Amygdala (tissue), 56 donors: ENCODE measurements at regions not wholly inside any gene's neighbourhood (a gene's known extent, or its start where the extent isn't known, plus 50 kb on each side); places are given as distances from the start of the nearest gene placed in this dataset.

Source experiments
- DNase-seq, 56 donors: peaks; one replicate each; lab custom pipeline; 2025; lab: John Stamatoyannopoulos, UW

DNA sequence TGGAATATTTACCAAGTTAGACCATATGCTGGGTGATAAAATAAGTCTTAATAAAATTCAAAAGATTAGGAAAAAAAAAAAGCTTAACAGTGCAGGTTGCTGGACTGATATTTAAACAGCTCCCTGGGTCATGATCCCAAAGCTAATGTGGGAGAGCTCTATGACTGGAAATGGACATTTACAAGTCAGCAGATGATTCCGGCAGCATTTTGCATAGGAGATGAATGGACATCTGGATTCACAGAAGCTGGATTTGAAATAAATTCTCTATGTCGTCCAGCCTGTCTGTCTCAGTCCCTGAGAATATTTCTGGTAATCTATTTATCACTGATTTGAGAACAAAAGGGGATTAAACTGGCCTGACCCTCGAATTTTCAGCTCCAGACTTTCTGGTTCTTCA, 52.3 kb upstream of the KLHL25 start:
- no peak for DNase-seq

DNA sequence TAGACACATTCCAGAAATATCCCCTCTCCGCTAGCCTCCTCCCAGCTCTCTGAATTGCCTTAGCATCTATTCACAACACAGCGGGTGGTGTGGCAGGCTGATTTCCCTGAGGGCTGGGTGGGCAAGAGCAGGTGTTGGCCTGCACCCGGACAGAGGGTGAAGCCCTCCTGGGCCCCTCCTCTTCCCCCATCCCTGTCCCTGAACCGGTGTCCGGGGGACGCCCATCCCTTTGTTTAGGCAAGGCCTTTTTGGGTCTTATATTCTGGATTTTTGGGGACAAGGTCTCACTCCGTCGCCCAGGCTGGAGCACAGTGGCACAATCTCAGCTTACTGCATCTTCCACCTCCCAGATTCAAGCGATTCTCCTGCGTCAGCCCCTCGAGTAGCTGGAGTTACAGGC, 55.2 kb upstream of the KLHL25 start:
- no peak for DNase-seq

DNA sequence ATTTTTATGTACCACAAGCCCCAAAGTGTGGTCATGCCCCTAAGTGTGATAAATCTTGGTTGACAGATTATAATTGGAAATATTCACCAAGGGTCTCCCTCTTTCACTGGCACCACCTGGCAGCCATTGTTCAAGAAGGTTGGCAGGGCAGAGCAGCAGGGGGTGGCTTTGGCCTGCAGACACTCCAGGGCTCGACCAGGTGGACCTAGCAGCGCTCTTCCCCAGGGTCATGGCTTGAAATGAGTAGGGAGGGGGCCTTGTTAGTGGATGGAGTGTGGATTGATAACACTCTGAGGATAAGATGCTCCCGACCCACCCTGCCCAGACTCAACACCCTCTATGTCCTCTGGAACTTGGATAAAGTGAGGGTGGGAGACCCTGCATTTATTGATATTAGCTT, 58.2 kb upstream of the KLHL25 start:
- no peak for DNase-seq

DNA sequence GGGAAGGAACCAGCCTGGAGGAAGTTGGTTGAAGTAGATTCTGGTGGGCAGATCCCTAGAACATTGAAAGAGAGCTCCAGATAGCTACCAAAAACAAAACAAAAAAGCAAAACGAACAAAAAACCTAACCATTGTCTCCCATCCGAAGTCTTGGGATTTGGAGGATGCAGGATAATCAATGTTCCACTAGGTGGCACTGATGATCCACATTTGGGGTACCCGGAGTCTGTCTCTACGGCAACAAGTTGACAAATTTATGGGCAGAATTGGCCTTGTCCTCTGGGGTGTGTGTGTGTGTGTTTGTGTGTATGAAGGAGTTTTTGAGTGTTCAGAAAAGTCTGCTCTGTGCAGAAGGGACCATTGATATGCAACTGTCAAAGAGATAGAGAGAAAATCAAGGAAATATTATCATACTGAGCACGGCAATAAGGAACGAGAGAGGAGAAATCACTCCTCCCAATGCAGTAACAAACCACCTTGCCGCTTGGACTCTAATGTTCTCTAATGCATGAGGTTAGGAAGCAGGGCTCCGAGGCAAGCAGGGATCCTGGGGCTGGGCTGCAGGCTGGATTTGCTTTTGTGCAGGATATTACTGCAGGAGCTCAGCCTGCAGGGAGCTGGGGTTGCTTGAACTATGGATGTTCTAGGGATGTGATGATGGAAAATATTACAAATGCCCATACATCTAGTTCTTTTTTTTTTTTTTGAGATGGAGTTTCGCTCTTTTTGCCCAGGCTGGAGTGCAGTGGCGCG, 59.8 kb upstream of the KLHL25 start:
- peak in 32 of 56 donors; percentile 4 to 69 (median 15) for DNase-seq

DNA sequence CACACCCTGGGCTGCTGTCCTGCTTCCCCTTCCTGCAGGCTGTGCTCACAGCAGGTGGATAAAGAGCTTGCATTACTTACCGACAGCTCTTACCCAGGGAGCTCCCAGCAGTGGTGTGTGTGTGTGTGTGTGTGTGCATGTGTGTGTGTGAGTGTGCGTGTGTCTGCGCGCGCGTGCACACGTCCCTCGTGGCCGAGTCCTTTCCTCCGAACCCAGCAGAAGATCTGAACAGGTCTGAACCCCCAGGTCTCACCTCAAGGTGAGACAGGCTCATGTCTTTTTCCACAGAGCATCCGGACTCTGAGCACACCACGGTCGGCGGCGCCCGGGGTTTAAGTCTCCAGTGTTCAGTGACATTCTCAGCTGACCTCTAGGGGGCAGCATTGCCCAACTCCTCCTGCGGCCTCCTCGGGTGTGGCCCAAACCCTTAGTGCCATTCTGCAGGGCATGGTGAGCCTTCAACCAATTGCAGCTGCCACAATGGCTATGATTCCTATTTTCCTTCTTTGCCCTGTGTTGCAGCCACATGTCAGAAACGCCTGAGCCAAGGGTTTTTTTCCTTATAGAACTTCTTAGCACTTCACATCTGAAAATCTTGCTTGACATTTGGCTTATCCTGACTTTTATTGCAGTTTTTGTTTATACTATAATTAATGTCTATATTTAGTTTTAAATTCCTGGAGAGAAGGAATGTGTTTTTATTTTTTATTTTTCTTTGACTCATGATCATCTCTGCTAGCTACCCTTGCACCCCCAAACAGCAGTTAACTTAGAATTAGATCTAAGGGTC, 64.1 kb upstream of the KLHL25 start:
- DNase-seq = peak in 42 of 56 donors; percentile 6 to 70 (median 26)

DNA sequence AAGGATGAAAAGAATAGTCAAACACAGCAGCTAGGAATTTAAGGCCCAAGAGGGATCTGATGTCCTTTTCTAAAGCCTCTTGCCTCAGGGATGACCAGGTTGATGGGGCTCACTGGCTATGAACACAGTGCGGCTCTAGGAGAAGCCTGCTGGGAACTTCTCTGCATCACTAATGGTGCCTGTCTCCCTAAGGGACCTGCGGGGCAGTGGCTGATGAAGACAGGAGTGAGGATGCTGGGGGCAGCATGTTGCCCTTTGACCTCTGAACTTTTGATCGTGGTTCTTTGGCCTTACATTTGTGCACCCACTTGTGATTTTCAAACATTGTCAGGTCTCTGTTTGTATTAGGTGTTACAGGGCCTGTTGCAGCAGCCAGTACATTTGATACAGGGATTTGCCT, 64.9 kb upstream of the KLHL25 start:
- no peak for DNase-seq

DNA sequence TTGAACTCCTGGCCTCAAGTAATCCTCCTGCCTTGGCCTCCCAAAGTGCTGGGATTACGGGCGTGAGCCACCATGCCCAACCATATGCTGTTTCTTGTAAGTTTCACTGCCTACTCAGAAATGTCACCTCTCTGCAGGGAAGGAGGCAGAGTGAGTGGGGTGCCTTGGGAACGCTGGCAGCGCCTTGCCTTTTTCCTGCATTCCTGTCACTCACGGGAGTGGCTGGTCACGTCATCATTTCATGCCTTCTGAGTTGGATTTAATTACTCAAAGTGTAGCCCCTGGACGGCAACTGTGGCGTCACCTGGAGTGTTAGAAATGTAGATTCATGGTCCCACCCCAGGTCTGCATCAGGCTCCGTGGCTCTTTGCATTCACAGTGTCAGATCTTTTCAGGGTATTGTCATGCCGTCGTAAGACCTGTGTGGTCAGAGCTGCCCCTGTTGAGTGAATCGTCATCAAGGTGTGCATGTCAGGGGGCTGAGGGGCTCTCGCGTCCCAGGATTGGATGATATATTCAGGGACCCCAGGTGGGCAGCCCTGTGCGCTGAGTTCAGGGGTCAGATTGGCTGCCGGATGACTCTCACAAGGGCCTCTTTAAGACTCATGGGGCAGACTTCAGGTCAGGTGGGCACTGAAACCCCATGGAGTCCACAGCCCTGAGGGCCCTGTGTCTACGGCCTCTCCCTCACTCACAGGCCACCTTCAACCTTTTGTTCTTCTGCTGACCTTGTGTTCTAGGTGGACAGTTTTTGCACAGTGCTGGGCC, 65.9 kb upstream of the KLHL25 start:
- no peak for DNase-seq

DNA sequence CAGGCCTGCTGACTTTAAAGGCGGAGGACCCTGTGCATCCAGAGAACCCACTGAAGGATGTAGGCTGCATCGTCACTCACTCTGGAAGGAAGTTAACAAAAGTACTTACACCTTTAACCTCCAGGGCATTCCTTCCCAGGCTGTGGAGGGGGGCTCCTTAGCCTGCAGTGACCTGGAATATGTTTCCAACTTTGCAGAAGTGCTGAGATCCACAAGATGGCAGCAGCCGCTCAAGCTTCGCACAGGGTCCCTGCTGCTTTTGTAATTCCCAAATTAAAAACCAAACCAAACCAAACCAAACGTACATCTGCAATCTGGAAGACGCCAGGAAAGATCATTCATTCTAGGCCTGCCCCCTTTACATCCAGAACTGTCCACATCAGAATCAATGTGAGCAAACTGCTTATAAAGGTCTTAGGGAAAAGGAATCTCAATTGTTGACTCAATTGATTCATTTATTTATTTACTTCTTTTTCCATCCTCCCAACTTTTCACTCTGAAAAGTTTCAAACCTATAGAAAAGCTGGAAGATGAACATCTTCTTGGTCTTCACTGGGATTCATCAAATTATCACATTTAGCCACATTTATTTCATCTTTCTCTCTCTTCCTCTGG, 70.5 kb upstream of the KLHL25 start:
- peak in 28 of 56 donors; percentile 1 to 56 (median 13) for DNase-seq

DNA sequence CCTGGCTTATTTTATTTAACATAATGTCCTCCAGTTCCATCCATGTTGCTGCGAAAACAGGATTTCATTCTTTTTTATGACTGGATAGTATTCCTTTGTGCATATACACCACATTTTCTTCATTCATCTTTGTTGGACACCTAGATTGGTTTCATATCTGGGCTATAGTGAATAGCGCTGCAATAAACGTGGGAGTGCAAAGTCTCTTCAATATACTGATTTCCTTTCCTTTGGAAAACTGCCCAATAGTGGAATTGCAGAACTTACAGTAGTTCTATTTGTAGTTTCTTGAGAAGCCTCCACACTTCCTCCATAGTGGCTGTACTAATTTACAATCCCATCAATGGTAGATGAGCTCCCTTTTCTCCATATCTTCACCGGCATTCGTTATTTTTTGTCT, 72.5 kb upstream of the KLHL25 start:
- DNase-seq = no peak

DNA sequence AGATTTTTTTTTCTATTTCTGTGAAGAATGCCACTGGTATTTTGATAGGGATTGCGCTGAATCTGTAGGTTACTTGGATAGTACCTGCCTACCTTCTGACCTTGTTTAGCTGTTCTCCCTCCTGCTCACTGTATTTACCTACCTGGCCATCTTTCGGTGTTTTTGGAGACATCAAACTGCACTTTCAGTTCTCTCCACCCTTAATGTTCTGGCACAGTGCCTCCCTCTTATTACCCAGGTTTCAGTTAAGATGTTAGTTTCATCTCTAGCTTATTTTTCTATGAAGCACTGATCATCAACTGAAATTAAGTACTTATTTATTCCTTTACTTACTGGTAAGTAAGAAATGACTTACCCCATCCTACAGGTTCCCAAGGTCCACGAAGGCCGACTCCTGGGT, 74.4 kb upstream of the KLHL25 start:
- no peak for DNase-seq

DNA sequence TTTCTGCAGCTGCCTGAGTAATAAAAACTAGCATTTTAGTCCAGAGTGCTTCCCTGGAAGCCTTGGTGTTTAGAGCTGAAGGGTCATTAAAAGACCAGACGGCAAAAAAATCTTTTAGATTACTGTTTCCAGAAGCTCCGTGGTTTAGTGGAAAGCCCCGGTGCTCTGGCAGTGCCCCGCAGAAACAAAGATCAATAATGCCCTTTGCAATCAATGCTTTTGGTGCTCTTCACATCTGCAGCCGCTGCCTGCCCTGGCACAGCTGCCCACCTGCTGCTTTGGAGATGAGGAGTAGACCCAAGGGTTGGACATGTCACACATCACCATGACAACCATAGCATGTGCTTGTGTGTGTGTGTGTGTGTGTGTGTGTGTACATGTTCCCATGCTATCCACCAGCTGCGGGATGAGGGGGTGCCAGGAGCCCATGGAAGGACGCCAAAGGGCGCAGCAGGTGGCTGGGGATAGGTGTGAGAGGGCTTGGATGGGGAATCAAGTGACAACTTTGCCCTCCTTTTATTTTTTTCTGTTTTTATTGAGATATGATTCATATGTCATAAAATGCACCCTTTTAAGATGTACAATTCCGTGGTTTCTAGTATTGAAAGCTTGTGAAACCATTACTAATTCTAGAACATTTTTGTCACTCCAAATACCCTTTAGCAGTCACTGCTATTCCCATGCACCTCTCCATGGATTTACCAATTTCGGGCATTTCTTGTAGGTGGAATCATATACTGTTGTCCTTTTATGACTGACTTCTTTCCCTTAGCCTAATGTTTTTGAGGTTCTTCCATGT, 75.7 kb upstream of the KLHL25 start:
- no peak for DNase-seq

DNA sequence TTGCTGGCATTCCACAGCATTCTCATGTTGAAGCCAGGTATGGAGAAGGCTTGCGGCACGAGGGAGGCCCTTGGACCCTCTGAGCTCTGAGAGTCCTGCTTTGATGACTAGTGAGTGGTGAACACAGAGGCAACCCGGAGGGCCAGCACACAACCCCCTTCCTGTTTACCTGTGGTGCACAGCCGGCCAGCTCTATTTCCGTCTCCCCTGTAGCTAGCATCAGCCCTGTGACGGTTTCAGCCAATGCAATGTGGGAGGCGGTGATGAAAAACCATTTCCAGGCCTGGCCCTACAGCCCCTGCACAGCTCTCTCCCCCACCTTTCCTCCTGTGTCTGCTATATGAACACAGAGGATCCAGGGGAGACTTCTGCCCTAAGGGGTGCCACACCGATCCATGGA, 76.8 kb upstream of the KLHL25 start:
- no peak for DNase-seq

DNA sequence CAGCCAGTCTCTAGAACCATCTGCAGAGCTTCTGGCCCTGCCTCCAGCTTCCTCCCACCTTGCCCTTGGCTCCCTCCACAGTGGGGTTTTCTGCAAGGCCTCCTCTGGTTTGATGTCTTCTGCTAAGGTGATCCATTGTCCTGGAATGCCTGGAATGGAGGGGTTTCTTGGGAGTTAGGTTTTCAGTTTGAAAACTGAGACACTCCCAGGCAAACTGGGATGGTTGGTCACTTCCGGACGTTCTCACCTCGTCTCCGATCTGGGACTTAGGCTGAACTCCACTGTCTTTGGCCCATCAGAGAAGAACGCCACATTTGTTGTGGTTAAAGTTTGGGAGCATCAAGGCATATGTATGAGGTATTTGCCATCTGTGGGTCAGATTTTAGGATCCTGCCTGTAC, 77.4 kb upstream of the KLHL25 start:
- no peak for DNase-seq

DNA sequence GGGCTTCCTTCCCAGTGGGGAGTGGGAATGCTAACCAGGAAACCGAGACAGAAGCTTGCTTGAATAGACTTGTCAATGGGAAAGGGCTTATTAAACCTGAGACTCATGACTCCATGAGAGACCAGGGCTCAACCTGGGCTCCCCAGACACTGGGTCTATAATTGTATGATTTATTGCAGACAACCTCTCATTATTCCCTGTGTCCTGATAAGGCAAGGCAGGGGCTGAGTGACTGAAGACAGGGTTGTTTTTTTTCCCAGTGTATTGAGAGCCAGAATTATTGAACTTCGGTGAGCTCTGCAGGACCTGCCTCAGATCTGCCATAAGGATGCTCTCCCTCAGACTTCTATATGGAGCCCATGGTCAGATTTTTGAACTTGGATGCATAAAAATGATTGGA, 79.5 kb upstream of the KLHL25 start:
- no peak for DNase-seq

DNA sequence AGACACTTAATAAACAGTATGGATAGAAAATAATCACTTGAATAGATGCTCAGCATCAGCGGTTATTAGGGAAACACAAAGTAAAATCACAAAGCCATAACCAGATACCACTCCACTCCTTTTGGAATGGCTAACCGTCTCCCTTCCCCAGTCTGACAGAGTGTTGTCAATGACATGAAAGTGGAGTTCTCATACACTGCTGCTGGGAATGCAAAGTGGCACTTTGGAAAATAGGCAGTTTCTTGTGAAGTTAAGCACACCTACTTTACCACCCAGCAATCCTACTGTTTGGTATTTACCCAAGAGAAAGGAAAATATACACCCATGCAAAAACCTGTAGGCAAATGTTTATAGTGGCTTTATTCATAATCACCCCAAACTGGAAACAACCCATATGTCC, 81.0 kb upstream of the KLHL25 start:
- no peak for DNase-seq

DNA sequence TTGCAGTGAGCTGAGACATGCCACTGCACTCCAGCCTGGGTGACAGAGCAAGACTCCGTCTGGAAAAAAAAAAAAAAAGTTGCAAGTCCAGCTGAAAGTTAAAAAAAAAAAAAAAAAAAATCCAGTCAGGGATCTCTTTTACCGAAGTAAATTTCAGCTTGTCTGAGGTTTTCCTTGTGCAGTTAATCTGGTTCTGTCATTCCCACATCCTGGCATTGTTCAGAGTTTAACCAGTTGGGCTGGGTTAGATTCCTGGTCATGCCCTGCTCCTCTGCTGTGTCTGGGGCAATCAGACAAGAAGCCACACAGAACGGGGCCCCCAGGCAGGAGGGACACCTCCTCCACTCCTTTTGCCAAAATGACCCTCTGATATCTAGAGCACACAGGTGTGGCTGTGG, 84.1 kb upstream of the KLHL25 start:
- DNase-seq = no peak

DNA sequence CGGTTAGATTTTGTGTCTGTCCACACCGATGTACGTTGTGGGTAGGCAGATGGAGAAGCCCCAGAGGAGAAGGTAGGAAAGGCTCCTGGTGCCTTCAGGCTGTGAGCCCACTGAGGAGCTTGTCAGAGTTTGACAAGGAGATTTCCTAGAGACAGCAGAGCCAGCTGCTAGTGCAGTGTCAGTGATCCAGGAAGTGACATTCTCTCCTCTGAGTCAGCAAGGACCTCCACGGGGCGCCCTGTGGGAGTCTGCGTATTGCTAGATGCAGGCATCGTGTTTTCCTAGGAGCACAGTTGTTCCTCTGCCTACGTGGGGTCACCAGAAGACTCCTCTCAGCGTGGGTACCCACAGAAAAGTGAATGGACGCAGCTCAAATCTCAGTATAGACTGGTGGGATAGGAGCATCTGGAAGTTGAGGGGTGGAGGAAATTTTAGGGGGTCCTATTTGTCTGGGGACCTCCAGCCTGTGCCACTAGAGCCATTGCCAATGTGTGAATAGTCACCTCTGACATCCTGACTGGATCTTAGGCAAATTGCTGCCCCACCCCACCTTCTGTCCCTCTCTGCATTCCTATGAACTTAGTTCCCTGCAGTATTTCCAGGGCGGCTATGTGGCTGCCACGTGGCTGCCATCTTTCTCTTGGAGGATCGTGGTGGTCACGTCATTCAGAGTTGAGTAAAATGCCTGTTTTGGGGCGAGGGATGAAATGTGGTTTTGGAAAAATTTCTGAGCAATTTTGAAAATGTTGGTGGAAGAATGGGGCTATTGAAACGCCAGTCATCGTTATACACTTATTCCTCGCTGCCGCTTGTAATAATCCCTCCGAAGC, 84.8 kb upstream of the KLHL25 start:
- no peak for DNase-seq

DNA sequence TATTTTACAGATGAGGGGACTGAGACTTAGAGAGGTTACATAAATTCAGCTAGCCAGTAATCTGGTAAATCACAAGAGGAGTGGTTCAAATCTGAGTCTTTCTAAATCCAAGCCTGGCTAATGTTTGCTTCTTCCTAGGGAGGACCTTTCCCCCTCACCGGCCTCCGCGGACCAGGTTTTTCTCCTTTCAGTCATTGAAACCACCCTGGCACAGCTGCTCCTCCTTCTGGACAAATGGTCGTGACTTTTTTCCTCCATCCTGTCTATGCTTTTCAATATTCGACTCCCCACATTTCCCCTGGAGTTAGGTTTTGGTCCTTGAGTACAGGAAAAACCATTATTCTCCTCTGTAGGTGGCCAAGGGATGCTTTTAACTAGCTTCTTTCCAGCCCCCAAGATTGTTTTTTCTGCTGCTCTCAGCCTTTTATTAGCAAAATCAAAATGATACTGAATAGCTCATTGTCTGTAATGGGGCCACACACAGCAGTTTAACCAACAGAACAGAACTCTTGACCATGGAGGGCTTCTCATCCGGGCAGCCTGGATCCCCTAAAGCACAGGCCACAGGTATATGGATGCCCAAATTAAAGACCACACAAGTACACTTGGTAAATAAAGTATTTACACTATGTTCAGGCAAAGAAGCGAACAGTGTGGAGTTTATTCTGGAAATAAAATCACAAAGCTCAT, 85.9 kb upstream of the KLHL25 start:
- DNase-seq = no peak
